Heart right ventricle (tissue), 16 donors: ENCODE measurements at regions not wholly inside any gene's neighbourhood (a gene's known extent, or its start where the extent isn't known, plus 50 kb on each side); places are given as distances from the start of the nearest gene placed in this dataset.

Source experiments
- ATAC-seq, 8 donors: fragments of 200-7000 bp; cut with Tn5 transposase; one replicate each; pipeline ENCODE4 v1.9.1; 2020; ENCODE audit warnings: mild to moderate bottlenecking in 8 of 8, moderate library complexity in 8 of 8, moderate number of reproducible peaks in 1 of 8
- DNase-seq, 2 donors: peaks; one replicate each; pipeline ENCODE4 v3.0.0-alpha.2; 2020
- H3K27ac ChIP-seq, 10 donors: fragments of 200-600 bp; sonication (generic) in 2 of 10; one replicate each; pipeline versions ENCODE4 v1.5.0 to v1.8.0; 2020 to 2022; ENCODE audit warnings: mild to moderate bottlenecking in 3 of 10
- H3K27me3 ChIP-seq, 7 donors: fragments of 200-600 bp; one replicate each; pipeline ENCODE4 v1.8.0; 2021 to 2022; ENCODE audit warnings: mild to moderate bottlenecking in 2 of 7
- H3K36me3 ChIP-seq, 9 donors: fragments of 200-600 bp; sonication (generic) in 1 of 9; one replicate each; pipeline versions ENCODE4 v1.5.0 to v1.8.0; 2020 to 2022; ENCODE audit warnings: mild to moderate bottlenecking in 2 of 9
- H3K4me1 ChIP-seq, 9 donors: fragments of 200-600 bp; sonication (generic) in 1 of 9; one replicate each; pipeline versions ENCODE4 v1.5.0 to v1.8.0; 2020 to 2022; ENCODE audit warnings: mild to moderate bottlenecking in 4 of 9
- H3K4me3 ChIP-seq, 10 donors: fragments of 200-600 bp; sonication (generic) in 2 of 10; one replicate each; pipeline versions ENCODE4 v1.5.0 to v1.8.0; 2020 to 2022; ENCODE audit warnings: mild to moderate bottlenecking in 7 of 10, moderate library complexity in 2 of 10
- H3K9me3 ChIP-seq, 11 donors: fragments of 200-600 bp in 10 of 11; sonication (generic) in 2 of 11; one replicate each; pipeline versions ENCODE4 v1.5.0 to v1.8.0; 2013 to 2022; ENCODE audit warnings: mild to moderate bottlenecking in 2 of 11, control low read depth in 1 of 11, moderate library complexity in 1 of 11
- CTCF ChIP-seq, 9 donors: fragments of 200-600 bp; sonication (generic) in 2 of 9; IDR thresholded peaks; one replicate each; pipeline versions ENCODE4 v1.5.0 to v1.8.0; 2021 to 2022; ENCODE audit warnings: antibody characterized with exemption in 9 of 9, mild to moderate bottlenecking in 5 of 9, moderate library complexity in 1 of 9
- WGBS, 2 donors: extraction: QIAGEN DNeasy Blood & Tissue Kit; methylation state at CpG; one replicate each; pipeline ENCODE4 v1.1.7; 2013; ENCODE audit warnings: inconsistent platforms in 1 of 2; 5-methylcytosine and 5-hydroxymethylcytosine counted together
- intact Hi-C, 10 donors: fragments of 100-400 bp; cut with DNase I; formaldehyde crosslinking; loops; one replicate each; pipeline versions ENCODE4 v1.11.1 to v1.14.2; 2022
- donor health status: Arrhythmogenic right ventricular cardiomyopathy.
- donor health status: ischemic (EF 13 %, LVEDD 7.1; RV severe dilation, severe dysfunction).
- donor health status: healthy with polysubstance abuse.
- donor health status: DM: no; HTN: yes; CAD: no.
- donor health status: DM: no; HTN: no; CAD: no.
- donor health status: ischemic (EF 25% LVEDD 6.9; RV normal size, moderate dysfunction).
- donor health status: ischemic (EF 25% LVEDD 5.7; RV mildly dilated, moderate dysfunction).
- donor health status: healthy.
- donor health status: DM: yes; HTN: yes; CAD: no.
- donor health status: Ischemic cardiomyopathy.
- donor health status: ischemic (EF 35%, LVEDD 5.7; RV mildly dilated, moderate dysfunction).
- donor health status: nonischemic (EF 11% LVEDD 7.7; RV severe dilation, severe dysfunction).
- donor health status: DM: yes; HTN: yes; CAD: no.
- donor health status: PGD.
- donor health status: ischemic (EF 29% LVEDD 5.4; RV normal size, mild dysfunction).
- donor health status: nonischemic (EF 23%, LVEDD 6.1; RV moderate dilation, normal function).

- ATAC-seq = peak; percentile 46 to 94 (median 76)
- peak overlapping the region in 8 of 10 donors; percentile 32 to 67 (median 43) for H3K27ac ChIP-seq
- 45% methylated on average over 9 of the region's 9 CpGs for WGBS, 2 donors
- H3K36me3 ChIP-seq = no peaks in the 10 kb centered on the region
- no peak for TF ChIP-seq CTCF (IDR thresholded peaks at IDR 0.05)
- H3K27me3 ChIP-seq = peaks cover 0 to 3% (median under 1%) of the 10 kb centered on the region in 7 donors
- no peak overlapping the region for H3K4me3 ChIP-seq
- intact Hi-C loops = loop anchor here in 4 of 10 donors (5.0 kb wide), 3 partner anchors 62 to 273 kb away; partner anchors contain the start of gene HES1 (in 2 of the 4)
- DNase-seq = peak; percentile 40 to 45
- no peaks in the 10 kb centered on the region for H3K9me3 ChIP-seq
- peaks cover 0 to 41% (median 34%) of the 10 kb centered on the region in 9 donors for H3K4me1 ChIP-seq
These were observed 270.8 kb downstream of the OPA1 start for GRCh38 chr3:193863657-193864357.

- WGBS, 2 donors = 96 to 100% methylated on average over 1 of the region's 1 CpG
- intact Hi-C loops = no loop called here
- Histone ChIP-seq H3K4me1 (peaks cover 0 to 51% (median 38%) of the 10 kb centered on the region in 9 donors), H3K9me3 (no peaks in the 10 kb centered on the region), H3K4me3 (no peak overlapping the region), H3K27me3 (peaks cover 0 to 18% (median 16%) of the 10 kb centered on the region in 7 donors), H3K27ac (no peak overlapping the region), H3K36me3 (no peaks in the 10 kb centered on the region)
- no peak for TF ChIP-seq CTCF (IDR thresholded peaks at IDR 0.05)
- no peak for DNase-seq
- ATAC-seq = no peak
These were observed 270.6 kb upstream of the HES1 start for GRCh38 chr3:193865339-193865738.

GRCh38 chr3:193865896-193866480 lies 270.0 kb upstream of the HES1 start:
- H3K9me3 ChIP-seq = no peaks in the 10 kb centered on the region
- peaks cover 0 to 45% (median 38%) of the 10 kb centered on the region in 9 donors for H3K4me1 ChIP-seq
- no peak for ATAC-seq
- WGBS, 2 donors = 67 to 69% methylated on average over 4 of the region's 4 CpGs
- H3K4me3 ChIP-seq = no peak overlapping the region
- intact Hi-C loops = no loop called here
- no peaks in the 10 kb centered on the region for H3K36me3 ChIP-seq
- TF ChIP-seq CTCF (IDR thresholded peaks at IDR 0.05) = no peak
- H3K27me3 ChIP-seq = peaks cover 0 to 24% (median 18%) of the 10 kb centered on the region in 7 donors
- DNase-seq = no peak
- no peak overlapping the region for H3K27ac ChIP-seq

GRCh38 chr3:193868590-193868989 lies 267.4 kb upstream of the HES1 start:
- Histone ChIP-seq H3K4me1 (peaks cover 0 to 33% (median 20%) of the 10 kb centered on the region in 9 donors), H3K27ac (no peak overlapping the region), H3K36me3 (no peaks in the 10 kb centered on the region), H3K27me3 (peaks cover 0 to 28% (median 18%) of the 10 kb centered on the region in 7 donors), H3K9me3 (no peaks in the 10 kb centered on the region), H3K4me3 (no peak overlapping the region)
- WGBS, 2 donors = 93 to 95% methylated on average over 7 of the region's 7 CpGs
- ATAC-seq (no peak), DNase-seq (no peak)
- intact Hi-C loops = no loop called here
- TF ChIP-seq CTCF (IDR thresholded peaks at IDR 0.05) = no peak
